ENCODE measurements at regions not wholly inside any gene's neighbourhood (a gene's known extent, or its start where the extent isn't known, plus 50 kb on each side); places are given as distances from the start of the nearest gene placed in this dataset.
"Not testable (repeated sequence)": the region's sequence is repeated elsewhere in the genome, so short reads cannot be mapped to it uniquely, and the experiment has no call there.

DNA sequence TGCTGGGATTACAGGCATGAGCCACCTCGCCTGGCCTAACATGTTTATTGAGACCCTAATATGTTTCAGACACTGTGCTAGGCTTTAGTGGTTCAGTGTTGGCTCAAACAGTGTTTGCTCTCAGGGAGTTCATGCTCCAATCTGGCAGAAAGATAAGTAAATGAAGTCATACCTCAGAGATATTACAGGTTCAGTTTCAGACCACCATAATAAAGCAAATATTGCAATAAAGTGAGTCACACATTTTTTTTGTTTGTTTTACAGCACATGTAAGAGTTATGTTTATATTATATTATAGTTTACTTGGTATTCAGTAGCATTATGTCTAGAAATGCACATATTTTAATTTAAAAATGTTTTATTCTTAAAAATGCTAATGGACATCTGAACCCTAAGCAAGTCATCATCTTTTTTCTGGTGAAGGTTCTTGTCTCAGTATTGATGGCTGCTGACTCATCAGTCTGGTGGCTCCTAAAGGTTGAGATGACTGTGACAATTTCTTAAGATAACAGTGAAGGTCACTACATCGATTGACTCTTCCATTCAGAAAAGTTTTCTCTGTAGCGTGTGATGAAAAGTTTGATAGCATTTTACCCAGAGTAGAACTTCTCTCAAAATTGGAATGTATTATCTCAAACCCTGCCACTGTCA is 243.0 kb upstream of the ANO5 start:
- no peaks in the 10 kb centered on the region for H3K36me3 ChIP-seq (replicated peaks; ENCODE audit: control insufficient read depth, insufficient read depth, low read length)
- no peak for DNase-seq
- H3K4me3 ChIP-seq (ENCODE audit: insufficient read depth, low read depth, low read length) = no peak overlapping the region
- H3K27me3 ChIP-seq (ENCODE audit: control insufficient read depth, insufficient read depth, low read length) = no peaks in the 10 kb centered on the region

DNA sequence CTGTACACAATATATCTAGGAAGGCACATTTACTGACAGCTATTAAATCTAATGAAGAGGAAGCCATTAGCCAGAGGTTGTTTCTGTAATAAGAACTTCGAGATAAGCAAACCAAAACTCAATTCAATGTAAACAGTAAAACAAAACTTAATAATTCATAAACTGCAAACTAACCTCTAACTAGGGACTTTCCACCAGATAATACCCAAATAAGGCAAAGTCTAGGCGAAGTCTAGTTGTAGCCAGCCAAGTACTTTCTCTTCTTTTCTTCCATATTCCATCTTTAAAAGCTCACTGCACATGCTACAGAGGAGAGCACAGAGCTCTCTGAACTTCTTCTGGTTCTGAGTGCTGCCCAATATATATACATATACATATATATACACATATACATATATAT is 229.9 kb upstream of the ANO5 start:
- Histone ChIP-seq H3K27me3 (ENCODE audit: control insufficient read depth, insufficient read depth, low read length) (no peaks in the 10 kb centered on the region), H3K36me3 (replicated peaks; ENCODE audit: control insufficient read depth, insufficient read depth, low read length) (no peaks in the 10 kb centered on the region), H3K4me3 (ENCODE audit: insufficient read depth, low read depth, low read length) (no peak overlapping the region)
- no peak for DNase-seq

GRCh38 chr11:21965221-21965620 is 227.7 kb upstream of the ANO5 start:
- Histone ChIP-seq H3K36me3 (replicated peaks; ENCODE audit: control insufficient read depth, insufficient read depth, low read length) (no peaks in the 10 kb centered on the region), H3K27me3 (ENCODE audit: control insufficient read depth, insufficient read depth, low read length) (no peaks in the 10 kb centered on the region), H3K4me3 (ENCODE audit: insufficient read depth, low read depth, low read length) (no peak overlapping the region)
- no peak for DNase-seq

DNA sequence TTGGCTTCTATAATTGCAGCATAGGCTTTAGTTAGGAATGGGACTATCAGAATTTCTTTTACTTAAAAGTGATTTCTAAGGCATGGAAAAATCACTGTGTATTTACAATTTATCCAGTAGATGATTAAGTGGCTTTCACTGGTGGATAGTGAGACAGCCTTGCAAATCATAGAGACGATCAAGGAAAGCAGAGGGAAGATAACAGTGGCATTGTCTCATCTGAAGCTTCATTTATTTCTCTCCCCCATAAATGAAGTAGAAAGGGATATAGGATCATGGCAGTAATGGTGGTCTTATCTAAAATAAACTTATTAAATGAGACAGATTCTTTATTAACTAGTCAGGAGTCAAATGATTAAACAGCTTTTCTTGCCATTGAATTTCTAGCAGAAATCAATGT is 224.2 kb upstream of the ANO5 start:
- H3K4me3 ChIP-seq (ENCODE audit: insufficient read depth, low read depth, low read length) = no peak overlapping the region
- DNase-seq = no peak
- no peaks in the 10 kb centered on the region for H3K27me3 ChIP-seq (ENCODE audit: control insufficient read depth, insufficient read depth, low read length)
- H3K36me3 ChIP-seq (replicated peaks; ENCODE audit: control insufficient read depth, insufficient read depth, low read length) = no peaks in the 10 kb centered on the region

DNA sequence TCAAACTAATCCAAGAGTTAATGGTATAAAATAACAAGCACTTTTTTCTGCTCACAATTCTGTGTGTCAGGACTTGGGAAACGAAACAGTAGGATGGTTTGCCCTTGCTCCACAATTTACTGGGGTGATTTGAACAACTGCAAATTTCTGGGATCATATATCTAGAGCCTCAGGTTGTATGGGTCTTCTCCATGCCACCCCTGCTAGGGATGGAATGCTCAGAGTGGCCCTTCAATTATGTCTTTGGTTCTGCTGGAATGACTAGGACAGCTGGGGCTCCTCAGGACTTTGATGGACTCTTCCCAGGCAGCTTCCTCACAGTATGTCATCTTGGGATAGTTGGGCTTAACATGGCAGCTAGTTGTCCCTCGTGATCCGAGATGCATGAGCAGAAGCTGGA is 223.0 kb upstream of the ANO5 start:
- no peak overlapping the region for H3K4me3 ChIP-seq (ENCODE audit: insufficient read depth, low read depth, low read length)

GRCh38 chr11:21975242-21975641 is 217.6 kb upstream of the ANO5 start:
- H3K27me3 ChIP-seq (ENCODE audit: control insufficient read depth, insufficient read depth, low read length) = no peaks in the 10 kb centered on the region
- no peak for DNase-seq
- no peak overlapping the region for H3K4me3 ChIP-seq (ENCODE audit: insufficient read depth, low read depth, low read length)
- H3K36me3 ChIP-seq (replicated peaks; ENCODE audit: control insufficient read depth, insufficient read depth, low read length) = no peaks in the 10 kb centered on the region

More for the DNA sequence above, 223.0 kb upstream of the ANO5 start:
- no peak for DNase-seq
- Histone ChIP-seq H3K27me3 (ENCODE audit: control insufficient read depth, insufficient read depth, low read length) (no peaks in the 10 kb centered on the region), H3K36me3 (replicated peaks; ENCODE audit: control insufficient read depth, insufficient read depth, low read length) (no peaks in the 10 kb centered on the region)

GRCh38 chr11:21976210-21976609 is 216.7 kb upstream of the ANO5 start:
- DNase-seq = no peak
- Histone ChIP-seq H3K4me3 (ENCODE audit: insufficient read depth, low read depth, low read length) (no peak overlapping the region), H3K36me3 (replicated peaks; ENCODE audit: control insufficient read depth, insufficient read depth, low read length) (no peaks in the 10 kb centered on the region), H3K27me3 (ENCODE audit: control insufficient read depth, insufficient read depth, low read length) (no peaks in the 10 kb centered on the region)

- Histone ChIP-seq H3K4me3 (ENCODE audit: insufficient read depth, low read depth, low read length) (no peak overlapping the region), H3K27me3 (ENCODE audit: control insufficient read depth, insufficient read depth, low read length) (no peaks in the 10 kb centered on the region), H3K36me3 (replicated peaks; ENCODE audit: control insufficient read depth, insufficient read depth, low read length) (no peaks in the 10 kb centered on the region)
- DNase-seq = no peak
These were observed 209.5 kb upstream of the ANO5 start for GRCh38 chr11:21983431-21983830.

GRCh38 chr11:21986361-21986760 is 206.5 kb upstream of the ANO5 start:
- no peak overlapping the region for H3K4me3 ChIP-seq (ENCODE audit: insufficient read depth, low read depth, low read length)
- DNase-seq = no peak

GRCh38 chr11:21987261-21987660 is 205.6 kb upstream of the ANO5 start:
- Histone ChIP-seq H3K27me3 (ENCODE audit: control insufficient read depth, insufficient read depth, low read length) (no peaks in the 10 kb centered on the region), H3K36me3 (replicated peaks; ENCODE audit: control insufficient read depth, insufficient read depth, low read length) (no peaks in the 10 kb centered on the region), H3K4me3 (ENCODE audit: insufficient read depth, low read depth, low read length) (no peak overlapping the region)
- no peak for DNase-seq

More at GRCh38 chr11:21986361-21986760, 206.5 kb upstream of the ANO5 start:
- Histone ChIP-seq H3K27me3 (ENCODE audit: control insufficient read depth, insufficient read depth, low read length) (no peaks in the 10 kb centered on the region), H3K36me3 (replicated peaks; ENCODE audit: control insufficient read depth, insufficient read depth, low read length) (no peaks in the 10 kb centered on the region)

- no peak for DNase-seq
- Histone ChIP-seq H3K36me3 (replicated peaks; ENCODE audit: control insufficient read depth, insufficient read depth, low read length) (no peaks in the 10 kb centered on the region), H3K4me3 (ENCODE audit: insufficient read depth, low read depth, low read length) (no peak overlapping the region), H3K27me3 (ENCODE audit: control insufficient read depth, insufficient read depth, low read length) (no peaks in the 10 kb centered on the region)
These were observed 204.4 kb upstream of the ANO5 start for GRCh38 chr11:21988477-21988876.

DNA sequence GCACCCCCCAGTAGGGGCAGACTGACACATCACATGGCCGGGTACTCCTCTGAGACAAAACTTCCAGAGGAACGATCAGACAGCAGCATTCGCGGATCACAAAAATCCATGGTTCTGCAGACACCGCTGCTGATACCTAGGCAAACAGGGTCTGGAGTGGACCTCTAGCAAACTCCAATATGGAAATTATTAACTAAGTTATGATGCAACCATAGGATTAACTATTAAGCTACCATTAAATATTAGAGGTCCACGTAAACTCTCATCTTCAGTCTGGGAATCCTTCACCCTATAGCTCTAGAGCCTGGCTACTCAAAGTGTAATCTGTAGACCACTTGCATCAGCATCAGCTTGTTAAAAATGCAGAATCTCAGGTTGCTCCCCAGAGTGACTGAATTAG is 191.1 kb upstream of the ANO5 start:
- DNase-seq; H3K4me3 ChIP-seq (ENCODE audit: insufficient read depth, low read depth, low read length); H3K36me3 ChIP-seq (replicated peaks; ENCODE audit: control insufficient read depth, insufficient read depth, low read length): not testable (repeated sequence)

GRCh38 chr11:22006901-22007300 is 186.0 kb upstream of the ANO5 start:
- H3K4me3 ChIP-seq (ENCODE audit: insufficient read depth, low read depth, low read length) = no peak overlapping the region
- no peak for DNase-seq
- H3K36me3 ChIP-seq (replicated peaks; ENCODE audit: control insufficient read depth, insufficient read depth, low read length) = no peaks in the 10 kb centered on the region
- no peaks in the 10 kb centered on the region for H3K27me3 ChIP-seq (ENCODE audit: control insufficient read depth, insufficient read depth, low read length)

More for the DNA sequence above, 191.1 kb upstream of the ANO5 start:
- H3K27me3 ChIP-seq (ENCODE audit: control insufficient read depth, insufficient read depth, low read length) = not testable (repeated sequence)

GRCh38 chr11:22031791-22032190 is 161.1 kb upstream of the ANO5 start:
- no peak for DNase-seq
- H3K4me3 ChIP-seq (ENCODE audit: insufficient read depth, low read depth, low read length) = no peak overlapping the region

GRCh38 chr11:22037505-22037904 is 155.4 kb upstream of the ANO5 start:
- no peaks in the 10 kb centered on the region for H3K36me3 ChIP-seq (replicated peaks; ENCODE audit: control insufficient read depth, insufficient read depth, low read length)
- no peak for DNase-seq

More at GRCh38 chr11:22031791-22032190, 161.1 kb upstream of the ANO5 start:
- H3K36me3 ChIP-seq (replicated peaks; ENCODE audit: control insufficient read depth, insufficient read depth, low read length) = no peaks in the 10 kb centered on the region
- no peaks in the 10 kb centered on the region; the same call in 1 of the 2 replicates for H3K27me3 ChIP-seq (ENCODE audit: control insufficient read depth, insufficient read depth, low read length)

DNA sequence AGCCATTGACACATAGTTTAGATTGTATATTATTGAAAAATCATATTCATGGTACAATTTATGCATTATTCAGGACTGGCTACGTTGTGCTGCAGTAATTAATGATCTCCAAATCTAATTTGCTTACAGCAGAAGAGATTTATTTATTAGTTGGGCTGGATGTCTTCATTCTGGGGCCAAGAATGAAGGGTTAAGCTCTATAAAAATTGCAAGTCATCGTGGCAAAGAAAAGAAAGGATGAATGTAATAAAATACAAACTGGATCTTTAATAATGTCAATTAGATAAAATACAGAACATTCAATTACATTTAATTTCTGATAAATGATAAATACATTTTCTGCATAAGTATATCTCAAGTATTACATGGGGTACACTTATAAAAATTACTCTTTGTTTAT is 151.8 kb upstream of the ANO5 start:
- H3K36me3 ChIP-seq (replicated peaks; ENCODE audit: control insufficient read depth, insufficient read depth, low read length) = no peaks in the 10 kb centered on the region
- H3K4me3 ChIP-seq (ENCODE audit: insufficient read depth, low read depth, low read length) = no peak overlapping the region
- no peaks in the 10 kb centered on the region for H3K27me3 ChIP-seq (ENCODE audit: control insufficient read depth, insufficient read depth, low read length)
- DNase-seq = no peak

More at GRCh38 chr11:22037505-22037904, 155.4 kb upstream of the ANO5 start:
- Histone ChIP-seq H3K4me3 (ENCODE audit: insufficient read depth, low read depth, low read length) (no peak overlapping the region), H3K27me3 (ENCODE audit: control insufficient read depth, insufficient read depth, low read length) (no peaks in the 10 kb centered on the region; the same call in 1 of the 2 replicates)
